ENCODE measurements at regions not wholly inside any gene's neighbourhood (a gene's known extent, or its start where the extent isn't known, plus 50 kb on each side); places are given as distances from the start of the nearest gene placed in this dataset.
"Not testable (repeated sequence)": the region's sequence is repeated elsewhere in the genome, so short reads cannot be mapped to it uniquely, and the experiment has no call there.

DNA sequence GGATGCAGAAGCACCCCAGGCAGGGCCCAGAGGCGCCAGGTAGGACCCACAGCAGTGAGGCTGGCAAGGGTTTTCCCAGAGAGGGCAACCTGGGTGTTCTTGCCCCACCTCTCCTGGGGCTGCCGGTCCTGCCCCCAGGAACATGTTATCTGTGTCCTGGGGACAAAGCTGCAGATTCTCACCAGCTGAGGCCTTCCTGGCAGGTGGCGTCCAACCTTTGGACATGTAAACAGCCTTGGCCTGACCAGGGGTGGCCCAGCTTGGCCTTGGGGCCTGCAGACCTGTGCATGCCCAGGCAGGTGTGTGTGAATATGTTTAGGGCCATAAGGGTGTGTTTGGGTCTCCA is 101.8 kb upstream of the LARP1 start:
- DNase-seq: no peak

- DNase-seq: no peak
These were observed 102.3 kb upstream of the LARP1 start for GRCh38 chr5:154652746-154653417.

GRCh38 chr5:154651795-154652194 is 103.4 kb upstream of the LARP1 start:
- DNase-seq: not testable (repeated sequence)

- no peak for DNase-seq
These were observed 106.5 kb upstream of the LARP1 start for GRCh38 chr5:154648706-154649105.

- DNase-seq: no peak
These were observed 106.9 kb upstream of the LARP1 start for GRCh38 chr5:154648229-154648628.

GRCh38 chr5:154647761-154648145 is 107.4 kb upstream of the LARP1 start:
- no peak for DNase-seq

DNA sequence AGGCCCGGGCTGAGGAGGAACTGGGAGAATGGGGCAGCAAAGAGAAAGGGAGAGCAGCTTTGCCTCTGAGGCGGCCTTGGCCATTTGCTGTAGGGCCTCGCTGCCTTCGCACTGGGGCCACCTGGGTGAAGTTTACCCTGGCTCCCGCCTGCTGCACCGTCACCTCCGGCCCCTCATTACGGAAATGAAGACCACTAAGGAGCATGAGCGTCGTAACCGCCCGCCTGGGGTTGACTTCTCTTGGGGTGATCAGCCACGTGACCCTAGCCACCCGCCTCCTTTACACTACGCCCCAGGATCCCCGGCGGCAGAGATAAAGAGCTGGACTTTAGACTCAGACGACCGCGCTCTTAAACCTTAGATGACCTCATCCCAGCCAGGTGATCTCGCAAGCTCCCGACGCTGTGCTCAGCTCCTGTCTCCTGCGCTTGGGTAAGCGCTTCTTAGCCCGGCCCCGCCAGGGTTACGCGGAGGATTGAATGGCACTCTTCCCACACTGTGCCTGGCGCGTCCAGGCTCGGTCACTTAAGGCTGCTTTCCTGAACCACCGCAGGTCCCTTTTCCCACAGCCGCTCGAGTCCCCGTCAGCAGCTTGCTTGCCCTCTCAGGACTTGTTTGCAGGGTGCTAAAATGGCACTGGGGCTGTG is 107.9 kb upstream of the LARP1 start:
- peak; percentile 30 for DNase-seq

DNA sequence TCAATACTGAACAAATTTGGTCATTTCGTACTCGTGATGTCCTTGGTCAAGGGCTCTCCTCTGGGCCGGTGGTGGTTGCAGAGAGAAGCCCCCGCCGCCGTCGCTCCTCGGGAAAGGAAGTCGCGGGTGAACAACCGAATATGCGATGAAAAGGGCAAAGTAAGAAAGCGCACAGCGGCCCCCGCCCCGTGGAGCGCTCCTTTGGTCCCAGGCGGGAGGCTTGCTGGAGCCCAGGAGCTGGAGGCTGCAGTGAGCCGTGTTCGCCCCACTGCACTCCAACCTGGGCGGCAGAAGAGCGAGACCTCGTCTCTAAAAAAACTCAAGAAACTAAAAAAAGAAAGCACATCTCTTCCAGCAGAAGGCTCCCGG is 108.4 kb upstream of the LARP1 start:
- no peak for DNase-seq

GRCh38 chr5:154644745-154645411 is 110.3 kb upstream of the LARP1 start:
- DNase-seq: no peak

DNA sequence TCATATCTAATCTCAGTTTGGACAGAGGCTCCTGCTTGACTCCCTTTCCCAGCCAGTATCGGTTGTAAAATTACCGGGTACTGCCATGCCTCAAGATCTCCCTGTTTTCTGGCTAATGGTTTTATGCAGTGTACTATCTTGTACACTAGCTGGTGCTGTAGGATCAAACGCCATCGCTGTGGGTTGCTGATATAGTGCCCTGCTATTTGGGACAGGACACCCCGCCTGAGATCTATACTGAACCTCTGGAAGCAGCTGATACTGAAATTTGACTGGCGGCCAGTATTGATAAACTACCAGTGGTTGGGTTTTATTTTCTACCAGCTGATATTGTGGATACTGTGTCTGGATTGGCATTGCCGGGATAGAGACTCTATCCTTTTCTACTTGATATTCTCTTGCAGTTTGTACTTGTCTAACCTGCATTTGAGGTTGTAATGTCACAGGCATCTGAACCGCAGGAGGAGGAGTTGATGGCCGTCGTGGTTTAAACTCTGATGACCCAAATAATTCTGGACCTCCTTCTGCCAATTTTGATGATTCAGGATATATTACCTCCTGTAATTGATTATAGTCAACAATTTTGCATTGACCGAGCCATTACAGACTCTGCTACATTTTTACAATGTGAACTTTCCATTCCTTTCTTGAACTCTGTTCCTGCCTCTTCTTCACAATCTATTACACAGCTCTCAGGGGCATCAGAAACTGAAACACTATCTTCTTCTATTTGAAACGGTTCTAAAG is 112.5 kb upstream of the LARP1 start:
- no peak for DNase-seq

GRCh38 chr5:154640213-154640831 is 114.9 kb upstream of the LARP1 start:
- DNase-seq: peak; percentile 47

DNA sequence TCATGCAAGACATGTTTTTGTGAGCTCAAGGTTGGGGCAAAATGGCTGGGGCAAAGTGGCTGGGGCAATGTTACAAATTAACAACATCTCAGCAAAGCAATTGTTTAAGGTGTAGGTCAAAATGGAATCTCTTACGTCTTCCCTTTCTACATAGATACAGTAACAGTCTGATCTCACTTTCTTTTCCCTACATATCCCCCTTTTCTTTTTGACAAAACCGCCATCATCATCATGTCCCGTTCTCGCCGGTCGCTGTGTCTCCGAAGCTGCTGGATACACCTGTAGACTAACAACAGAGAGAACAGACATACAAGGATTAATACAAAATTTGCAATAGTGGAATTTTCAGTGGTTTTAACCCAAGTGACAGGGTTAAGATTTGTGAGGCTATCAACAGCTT is 118.4 kb upstream of the LARP1 start:
- not testable (repeated sequence) for DNase-seq

- DNase-seq: not testable (repeated sequence)
These were observed 118.9 kb upstream of the LARP1 start for GRCh38 chr5:154636271-154636670.

DNA sequence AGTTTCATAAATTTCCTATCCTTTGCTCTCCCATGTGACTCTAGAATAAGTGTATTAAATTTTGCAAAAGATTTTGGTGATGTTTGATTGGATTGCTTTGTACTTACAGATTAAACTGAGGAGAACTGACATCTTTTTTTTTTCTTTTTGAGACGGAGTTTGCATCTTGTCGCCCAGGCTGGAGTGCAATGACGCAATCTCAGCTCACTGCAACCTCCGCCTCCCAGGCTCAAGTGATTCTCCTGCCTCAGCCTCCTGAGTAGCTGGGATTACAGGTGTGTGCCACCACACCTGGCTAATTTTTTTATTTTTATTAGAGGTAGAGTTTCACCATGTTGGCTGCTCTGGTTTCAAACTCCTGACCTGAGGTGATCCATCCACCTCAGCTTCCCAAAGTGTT is 121.4 kb upstream of the LARP1 start:
- not testable (repeated sequence) for DNase-seq

- no peak for DNase-seq
These were observed 124.0 kb upstream of the LARP1 start for GRCh38 chr5:154631141-154631540.

DNA sequence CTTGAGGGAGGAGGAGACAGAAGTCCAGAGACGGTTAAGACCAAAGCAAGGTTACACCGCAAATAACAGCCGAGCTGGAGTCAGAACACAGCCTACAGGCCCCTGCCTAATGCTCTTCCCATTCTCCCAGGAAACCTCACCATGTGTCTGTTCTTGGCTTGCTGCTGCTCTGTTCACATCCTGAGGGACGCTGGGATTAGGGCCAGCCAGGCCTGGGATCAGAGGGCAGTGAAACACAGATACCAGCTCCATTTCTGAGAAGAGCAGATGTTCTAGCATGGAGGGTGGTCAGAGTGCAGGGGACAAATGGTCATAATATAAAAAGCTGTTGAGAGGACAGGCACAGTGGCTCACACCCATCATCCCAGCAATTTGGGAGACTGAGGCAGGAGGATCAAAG is 124.8 kb upstream of the LARP1 start:
- DNase-seq: no peak

DNA sequence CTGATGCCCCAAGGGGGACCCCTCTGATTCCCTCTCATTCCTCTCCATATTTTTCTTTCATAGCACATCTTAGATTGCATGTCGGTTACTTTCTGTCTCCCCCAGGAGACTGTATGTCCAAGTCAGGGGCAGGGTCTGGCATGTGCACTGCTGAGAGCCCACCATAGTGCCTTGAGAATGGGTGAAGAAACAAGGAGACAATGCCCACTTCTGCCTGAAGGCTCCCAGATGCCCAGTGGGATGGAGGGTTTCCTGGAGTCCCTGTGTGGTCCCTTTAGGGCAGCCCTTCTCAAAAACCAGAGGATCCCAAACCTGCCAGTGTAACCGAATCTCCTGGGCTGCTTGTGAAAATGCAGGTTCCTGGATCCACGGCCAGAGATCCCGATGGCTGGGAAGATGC is 126.5 kb upstream of the LARP1 start:
- no peak for DNase-seq

- DNase-seq: no peak
These were observed 127.2 kb upstream of the LARP1 start for GRCh38 chr5:154627698-154628678.

DNA sequence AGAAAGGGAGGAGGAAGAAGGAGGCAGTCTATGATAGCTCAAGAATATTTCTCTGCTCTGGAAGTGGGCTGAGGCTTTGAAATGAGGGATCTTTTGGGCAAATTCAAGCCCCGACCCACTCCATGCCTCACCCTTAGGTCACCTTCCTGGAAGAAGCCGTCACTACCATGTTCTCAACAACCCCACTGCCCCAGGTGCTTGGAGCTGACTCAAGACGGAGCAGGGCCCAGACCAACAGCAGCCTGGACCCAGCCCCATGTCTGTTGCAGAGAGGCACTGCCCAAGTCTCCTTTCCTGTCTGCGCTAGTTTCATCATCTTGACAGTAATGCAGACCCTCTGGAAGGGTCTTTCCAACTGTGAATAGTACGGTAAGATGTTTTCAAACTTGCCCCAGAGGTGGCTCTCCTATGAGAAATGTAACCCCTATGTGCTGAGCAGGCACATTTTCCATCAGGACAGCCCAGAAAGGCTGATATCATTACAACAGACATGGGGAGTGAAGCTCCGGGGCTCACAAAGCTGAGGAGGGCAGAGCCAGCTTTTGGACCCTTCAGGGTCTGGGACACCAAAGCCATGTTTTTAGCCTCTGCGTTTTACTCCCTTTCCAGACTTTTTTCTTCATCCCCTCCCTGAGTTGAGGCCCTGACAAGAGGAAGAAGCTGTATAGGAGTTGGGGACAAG is 128.2 kb upstream of the LARP1 start:
- DNase-seq: no peak

- no peak for DNase-seq
These were observed 130.1 kb upstream of the LARP1 start for GRCh38 chr5:154625031-154625430.

- DNase-seq: no peak
These were observed 130.8 kb upstream of the LARP1 start for GRCh38 chr5:154624341-154624740.

Measured in tongue (tissue), 1 donor.